Effector CD4-positive, alpha-beta T cell (primary cell): ENCODE measurements at regions not wholly inside any gene's neighbourhood (a gene's known extent, or its start where the extent isn't known, plus 50 kb on each side); places are given as distances from the start of the nearest gene placed in this dataset.
"Not testable (repeated sequence)": the region's sequence is repeated elsewhere in the genome, so short reads cannot be mapped to it uniquely, and the experiment has no call there.

Experiments used
- DNase-seq: peaks from one replicate; pipeline ENCODE4 v3.0.0-alpha.2; 2020

DNA sequence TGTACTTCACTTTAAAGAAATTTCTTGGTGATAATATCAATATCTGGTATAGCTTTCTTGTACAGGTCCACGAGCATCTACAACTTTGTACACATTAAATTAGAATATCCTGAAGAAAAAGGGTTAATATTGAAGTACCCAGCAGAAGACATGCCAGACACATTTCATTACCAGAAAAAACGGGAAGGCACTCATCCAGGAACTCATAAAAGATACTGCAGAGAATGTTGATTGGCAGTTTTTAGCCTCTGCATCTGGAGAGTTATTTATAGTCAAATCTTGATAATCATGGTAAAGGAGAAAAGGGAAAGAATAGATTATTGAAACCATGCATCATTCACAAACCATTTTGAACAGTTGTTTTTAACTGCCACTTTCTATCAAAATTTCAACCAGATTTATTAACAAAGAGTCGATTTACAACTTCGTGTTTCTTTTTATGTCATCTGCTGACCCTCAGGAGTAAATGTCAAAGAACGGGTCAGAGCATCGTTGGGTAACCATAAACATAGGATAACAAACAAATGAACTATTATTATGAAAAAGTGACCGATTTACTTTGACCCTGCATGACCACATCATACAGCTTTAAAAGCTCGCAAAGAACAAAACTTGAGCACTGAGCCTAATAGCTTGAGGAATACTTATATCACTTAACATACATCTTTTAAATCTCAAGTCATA, 229.2 kb upstream of the SGK1 start:
- no peak for DNase-seq

DNA sequence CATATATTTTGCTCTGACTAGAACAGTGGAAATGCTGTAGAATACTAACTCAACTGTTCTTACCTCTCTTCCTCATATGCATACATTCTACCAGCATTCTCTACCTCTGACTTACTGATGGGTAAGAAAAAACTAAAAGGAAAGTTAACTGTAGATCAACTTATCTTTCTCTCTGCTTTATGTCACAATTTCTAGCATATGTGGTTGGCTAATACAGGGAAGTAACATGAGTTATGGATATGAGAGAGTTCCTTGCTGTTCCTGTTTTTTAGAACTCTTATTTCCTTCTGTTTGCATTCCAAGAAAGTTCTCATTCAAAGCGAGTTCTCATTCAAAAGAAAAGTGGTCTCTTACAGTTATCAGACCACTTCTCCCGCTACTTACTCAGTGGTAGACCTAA, 226.8 kb upstream of the SGK1 start:
- no peak for DNase-seq

DNA sequence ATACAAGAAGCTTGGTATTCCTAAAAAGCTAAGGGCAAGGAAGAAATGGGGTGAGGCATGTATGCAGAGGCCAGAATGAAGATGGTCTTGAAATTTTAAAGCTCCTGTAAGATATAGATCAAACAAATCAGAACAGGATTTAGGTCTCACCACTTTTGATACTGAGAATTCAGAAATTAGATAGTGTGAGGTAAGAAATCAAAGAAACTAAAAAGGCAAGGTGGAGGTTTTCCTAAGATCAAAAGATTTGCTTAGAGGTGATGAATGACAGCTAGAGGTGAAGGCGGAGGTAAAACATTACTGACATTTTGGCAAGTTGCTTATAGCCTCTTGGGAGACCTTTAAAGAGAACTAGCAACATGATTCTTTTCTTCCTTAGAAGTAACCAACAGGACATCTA, 225.2 kb upstream of the SGK1 start:
- no peak for DNase-seq

DNA sequence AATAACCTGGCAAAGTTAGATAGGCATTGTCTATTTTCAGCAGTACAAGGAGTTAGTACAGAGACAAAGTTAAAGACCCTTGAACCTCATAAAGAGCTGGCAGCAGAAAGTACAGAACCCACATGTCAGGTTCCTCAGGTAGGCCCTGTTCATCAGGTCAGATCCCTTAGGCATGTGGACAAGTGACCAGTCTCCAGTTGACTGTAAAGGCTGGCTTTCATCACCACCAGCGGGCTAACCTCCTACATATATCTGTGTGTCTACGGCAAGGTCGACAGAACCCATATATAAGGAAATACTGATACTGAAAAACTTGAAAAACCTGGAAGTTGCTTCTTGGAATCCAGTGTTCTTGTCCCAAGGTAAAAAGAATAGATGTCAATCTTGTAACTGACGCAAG, 223.1 kb upstream of the SGK1 start:
- DNase-seq: no peak

DNA sequence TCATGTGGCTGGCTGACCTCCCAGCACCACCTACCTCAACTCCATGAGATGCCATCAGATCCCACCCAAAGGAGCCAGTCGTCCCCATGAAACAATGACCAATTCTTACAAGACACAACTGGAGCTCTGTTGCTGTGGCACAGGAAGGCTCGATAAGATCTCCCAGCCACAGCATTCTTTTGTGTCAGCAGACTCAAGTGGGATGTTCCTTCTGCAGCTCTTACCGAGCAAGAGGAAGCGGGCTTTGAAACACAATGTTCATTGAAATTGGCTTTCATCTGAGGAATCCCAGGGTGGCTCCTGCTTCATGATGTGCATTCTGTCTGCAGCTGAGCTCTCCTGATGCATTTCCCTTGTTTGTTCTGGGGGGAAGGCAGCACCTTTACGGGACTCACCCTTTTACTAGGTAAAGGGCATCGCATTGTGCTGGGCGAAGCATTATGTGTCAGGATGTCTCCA, 222.0 kb upstream of the SGK1 start:
- DNase-seq: no peak

DNA sequence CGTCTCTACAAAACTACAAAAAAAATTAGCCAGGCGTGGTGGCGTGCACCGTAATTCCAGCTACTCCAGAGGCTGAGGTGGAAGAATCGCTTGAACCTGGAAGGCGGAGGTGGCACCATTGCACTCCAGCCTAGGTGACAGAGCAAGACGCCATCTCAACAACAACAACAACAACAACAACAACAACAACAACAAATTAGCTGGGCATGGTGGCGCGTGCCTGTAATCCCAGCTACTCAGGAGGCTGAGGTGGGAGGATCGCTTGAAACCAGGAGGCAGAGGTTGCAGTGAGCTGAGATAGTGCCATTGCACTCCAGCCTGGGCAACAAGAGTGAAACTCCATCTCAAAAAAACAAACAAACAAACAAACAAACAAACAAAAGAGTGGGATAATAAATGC, 219.9 kb upstream of the SGK1 start:
- not testable (repeated sequence) for DNase-seq

DNA sequence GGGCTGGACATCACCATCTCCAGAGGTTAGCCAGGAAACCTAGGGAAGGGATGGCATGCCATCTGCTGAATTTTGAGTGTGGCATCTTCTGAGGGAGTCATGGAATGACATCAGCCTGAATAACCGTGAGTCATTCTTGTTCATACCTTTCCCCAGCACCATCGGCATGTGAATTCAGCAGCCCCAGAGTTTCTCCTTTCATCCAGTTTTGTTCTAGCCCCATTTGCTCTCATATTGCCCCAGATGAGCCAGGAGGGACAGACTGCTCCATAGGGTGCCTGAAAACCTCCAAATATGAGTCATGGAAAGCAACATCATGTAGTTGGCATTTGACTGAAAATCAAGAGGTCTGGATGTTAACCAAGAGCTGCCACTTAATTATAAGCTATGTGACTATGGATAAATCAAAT, 219.2 kb upstream of the SGK1 start:
- DNase-seq: no peak

DNA sequence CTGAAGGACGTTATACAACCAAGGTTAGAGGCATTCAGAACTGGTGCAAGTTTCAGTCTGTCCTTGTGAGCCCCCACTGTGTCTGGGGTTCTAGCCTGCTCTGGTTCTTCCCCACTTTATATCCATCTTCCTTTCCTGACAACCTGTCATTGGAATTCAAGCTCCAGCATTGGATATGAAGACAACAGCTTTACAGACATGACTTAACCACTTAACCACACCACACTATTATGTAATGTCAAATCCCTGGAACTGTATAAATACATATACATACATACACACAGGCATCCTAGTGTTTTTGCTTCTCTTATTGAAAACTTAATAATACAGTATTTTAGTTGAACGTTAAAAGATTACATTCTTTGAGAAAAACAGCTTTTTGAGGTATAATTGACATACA, 217.9 kb upstream of the SGK1 start:
- DNase-seq: no peak

DNA sequence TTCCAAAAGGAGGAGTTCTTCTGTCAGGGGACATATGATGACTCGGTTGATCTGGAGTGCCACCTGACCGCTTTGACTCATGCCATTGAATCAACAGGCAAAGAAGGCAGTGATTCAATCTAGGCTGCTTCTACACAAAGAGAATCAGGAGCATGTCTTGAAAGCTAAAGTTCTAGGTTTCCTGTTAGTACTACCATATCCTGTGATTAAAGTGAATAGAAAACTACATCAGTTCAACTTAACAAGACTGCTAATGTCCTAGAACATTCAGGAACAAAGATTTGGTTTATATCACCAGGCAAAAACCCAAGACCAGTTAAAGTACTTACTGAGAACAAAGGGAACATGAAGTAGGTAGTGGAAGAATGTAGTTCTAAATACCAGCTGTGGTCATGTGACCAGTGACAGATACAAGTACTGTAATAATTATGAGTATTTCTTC, 216.8 kb upstream of the SGK1 start:
- no peak for DNase-seq

DNA sequence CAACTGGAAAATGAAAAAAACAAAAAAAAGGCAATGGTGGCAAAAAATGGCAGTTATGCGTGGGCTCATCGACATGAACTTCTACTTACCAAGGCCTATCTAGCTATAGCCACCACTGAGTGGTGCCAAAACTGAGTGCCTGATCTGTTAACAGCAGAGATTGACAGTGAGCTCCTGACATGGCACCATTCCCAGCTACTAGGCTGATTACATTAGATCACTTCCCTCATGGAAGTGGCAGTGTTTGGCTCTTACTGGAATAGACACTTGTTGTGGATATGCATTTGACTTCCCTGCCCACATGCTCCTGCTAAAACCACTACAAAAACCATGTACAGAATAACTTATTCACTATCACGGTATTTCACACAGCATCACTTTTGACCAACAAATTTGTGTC, 216.1 kb upstream of the SGK1 start:
- DNase-seq: no peak

DNA sequence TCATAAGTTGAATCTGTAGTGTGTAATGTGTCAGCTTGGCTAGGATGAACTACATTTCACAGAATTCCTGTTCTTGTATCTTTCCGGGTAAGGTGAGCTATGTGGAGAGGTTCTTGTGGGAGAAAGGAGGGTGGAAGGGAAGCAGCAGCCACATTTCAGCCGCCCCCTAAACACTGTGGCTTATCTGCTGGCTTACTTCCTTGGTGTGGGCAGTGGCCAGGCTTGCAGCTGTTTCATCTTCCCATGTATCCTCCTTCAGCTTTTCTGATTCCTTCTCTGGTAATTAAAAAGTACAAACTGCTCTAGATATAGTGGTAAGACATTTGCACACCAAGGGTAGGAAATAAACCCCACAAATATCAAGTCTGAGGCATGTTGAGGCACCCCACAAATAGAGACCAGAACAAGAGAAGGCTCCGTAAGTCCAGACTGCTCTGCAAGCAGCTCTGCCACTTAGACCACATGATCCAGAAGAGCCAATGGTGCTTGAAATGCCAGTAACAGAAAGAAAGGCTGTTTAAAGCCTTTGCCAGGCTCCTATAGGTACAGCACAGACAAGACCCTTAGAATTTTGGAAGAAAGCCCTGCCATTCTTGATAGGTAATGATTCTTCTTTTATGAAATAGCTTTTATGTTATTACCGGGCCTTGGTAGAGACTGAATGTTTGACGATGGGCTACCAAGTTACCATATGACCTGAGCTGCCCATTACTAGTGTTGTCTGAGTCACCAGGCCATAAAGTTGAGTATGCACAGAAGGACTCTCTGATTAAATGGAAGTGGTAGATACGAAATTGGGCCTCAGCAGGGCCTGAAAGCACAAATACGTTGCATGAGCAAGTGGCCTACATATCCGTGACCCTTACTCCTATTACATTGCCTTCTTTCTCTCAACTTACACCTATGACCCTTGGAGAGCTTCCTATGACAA, 215.0 kb upstream of the SGK1 start:
- DNase-seq: no peak

DNA sequence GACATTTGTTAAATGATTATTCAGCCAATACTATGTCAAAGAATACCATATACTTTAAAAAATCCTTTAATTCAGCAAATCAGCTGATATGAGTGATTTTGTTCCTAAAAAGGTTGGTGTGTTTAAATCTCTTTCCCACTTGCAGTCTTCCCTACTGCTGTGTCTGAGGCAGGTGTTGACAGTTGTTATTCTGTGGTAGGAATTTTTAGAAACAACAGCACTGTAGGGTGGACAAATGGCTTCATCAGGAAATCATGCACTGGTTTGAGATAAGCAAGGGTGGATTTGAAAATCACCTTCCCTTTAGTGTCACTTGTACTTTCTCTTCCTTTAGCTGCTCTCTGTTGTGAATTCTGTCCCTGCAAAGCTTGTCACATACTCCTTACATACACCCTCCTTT, 213.7 kb upstream of the SGK1 start:
- DNase-seq: no peak

DNA sequence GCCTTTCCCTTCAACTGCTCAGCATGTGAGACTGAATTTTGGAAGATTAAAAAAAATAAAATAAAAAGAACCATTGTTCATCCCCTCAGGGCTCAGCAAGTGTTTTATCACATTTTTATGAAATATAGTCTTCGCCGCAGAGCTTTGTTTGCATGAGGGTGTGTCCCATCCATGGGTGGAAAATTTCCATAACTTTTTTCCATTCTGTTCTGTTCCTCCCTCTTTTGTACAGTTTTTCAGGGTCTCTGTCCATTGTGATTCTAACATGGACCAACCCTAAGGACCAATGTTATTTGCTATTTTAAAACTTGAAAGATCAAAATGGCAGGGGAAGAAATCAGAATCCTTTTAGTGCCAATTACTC, 213.3 kb upstream of the SGK1 start:
- DNase-seq: no peak

DNA sequence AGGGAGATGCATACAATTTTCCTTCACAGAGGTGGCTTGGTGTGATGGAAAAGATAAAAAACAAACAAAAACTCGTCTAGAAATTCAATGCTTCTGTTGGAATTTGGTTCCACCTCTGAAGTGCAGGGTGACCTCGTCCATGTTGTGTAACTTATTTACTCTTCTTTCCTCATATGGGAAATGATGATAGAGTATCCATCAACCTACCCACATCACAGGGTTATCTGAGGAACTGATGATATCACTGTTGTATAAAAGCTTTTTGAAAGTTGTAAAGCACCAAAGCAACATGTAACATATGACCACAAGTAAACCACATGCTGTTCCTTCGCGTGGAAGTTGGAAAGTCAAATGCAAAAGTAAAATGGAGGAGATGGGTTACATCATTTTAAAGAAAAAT, 212.0 kb upstream of the SGK1 start:
- DNase-seq: no peak

DNA sequence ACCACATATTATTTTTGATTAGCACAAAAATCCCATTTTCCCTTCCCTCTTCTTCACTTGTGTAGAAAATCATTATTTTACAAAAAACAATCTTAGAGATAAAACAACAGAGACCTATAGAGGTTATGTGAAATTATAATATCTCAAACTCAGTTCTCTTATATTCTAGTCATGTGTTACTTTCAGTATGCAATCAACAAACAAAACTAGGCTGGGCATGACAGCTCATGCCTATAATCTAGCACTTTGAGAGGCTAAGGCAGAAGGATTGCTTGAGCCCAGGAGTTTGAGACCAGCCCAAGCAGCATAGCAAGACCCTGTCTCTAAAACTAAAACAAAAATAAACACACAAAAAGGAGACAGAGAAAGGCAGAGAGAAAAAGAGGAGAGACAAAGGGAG, 211.4 kb upstream of the SGK1 start:
- no peak for DNase-seq

DNA sequence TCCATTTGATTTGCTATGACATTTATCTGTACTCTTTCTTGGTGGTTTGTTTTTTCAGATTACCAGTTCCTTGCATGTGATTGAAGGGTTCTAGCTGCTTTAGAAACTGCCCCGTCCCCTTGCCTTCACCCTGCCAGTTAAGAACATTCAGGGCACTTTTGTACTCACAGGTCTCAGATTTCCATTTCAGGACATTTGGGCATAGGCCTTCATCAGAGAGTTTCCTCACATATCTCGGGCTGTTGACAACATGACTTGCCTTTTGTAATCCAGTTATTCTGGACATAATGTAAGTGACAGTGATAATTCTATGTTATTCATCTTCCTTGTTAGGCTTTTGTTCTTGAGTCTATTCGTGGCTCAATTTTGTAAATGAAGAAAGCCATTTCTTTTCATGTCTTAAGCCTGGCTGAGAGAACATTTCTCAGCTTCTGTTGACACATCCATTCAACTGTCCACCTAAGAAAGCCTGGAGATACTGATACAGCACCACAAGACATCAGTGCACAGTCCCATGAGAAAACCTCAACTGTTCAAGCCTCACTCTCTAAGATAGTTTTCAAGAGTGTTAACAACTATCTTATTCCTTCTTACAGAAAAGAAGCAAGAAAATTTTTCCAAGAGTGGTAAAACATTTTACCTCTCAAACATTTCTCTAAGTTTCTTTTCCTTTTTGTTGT, 209.3 kb upstream of the SGK1 start:
- DNase-seq: no peak

DNA sequence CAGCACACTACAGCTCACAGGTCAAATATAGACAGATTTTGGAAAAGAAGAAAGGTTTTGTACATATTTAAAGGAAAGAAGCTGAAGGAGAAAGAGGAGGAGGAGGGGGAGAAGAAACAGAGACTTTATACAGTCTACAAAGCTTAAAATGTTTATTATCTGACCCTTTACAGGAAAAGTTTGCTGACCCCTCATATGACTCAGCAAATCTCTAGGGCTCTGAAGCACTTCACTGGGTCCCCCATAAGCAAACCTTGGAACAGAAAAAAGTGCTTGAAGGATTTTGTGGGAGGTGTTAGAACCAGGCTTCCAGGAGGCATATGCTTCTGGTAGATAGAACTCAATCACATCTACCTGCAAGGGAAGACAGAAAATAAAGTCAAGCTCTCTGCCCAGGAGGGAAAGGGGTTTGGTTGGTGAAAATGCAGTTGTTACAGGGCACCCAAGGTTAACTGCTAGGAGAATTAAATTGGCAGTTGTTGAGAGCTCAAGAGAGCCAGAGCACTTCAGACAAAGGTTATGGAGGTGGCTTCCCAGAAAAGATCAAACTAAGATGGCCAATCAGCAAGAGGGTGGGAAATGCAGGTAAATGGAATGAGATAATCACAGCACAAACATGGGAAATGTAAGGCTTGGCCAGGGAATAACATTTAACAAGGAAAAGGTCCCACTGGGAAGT, 207.4 kb upstream of the SGK1 start:
- DNase-seq: no peak

DNA sequence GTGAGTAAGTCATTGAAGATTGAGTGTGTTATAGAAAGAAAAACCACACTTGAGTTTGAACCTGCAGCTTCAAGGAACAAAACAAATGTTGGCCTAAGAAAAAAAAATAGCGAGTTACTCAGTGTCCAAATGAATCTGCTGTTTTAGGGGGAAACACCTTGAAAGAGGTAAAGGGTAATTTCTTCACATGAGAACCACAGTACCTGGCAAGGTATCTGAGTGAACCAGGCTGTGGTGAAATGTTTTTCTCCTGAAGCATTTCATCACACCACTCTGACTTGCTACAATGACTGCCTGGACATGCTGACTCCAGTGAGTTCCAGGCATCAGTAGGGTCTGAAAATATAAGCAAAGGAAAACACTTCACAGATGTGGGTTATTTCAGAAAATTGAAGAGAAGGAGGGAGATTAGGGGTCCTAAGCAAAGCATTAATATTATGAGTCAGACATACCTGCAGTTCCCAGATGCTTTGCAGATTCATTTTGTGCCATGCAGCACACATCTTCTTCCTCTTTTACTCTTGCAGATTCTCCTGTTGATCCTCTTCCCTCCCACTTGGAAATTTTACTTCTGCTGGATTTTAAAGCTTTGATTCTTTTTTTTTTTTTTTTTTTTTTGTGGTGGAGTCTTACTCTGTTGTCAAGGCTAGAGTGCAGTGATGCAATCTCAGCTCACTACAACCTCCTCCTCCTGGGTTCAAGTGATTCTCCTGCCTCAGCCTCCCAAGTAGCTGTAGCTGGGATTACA, 206.2 kb upstream of the SGK1 start:
- no peak for DNase-seq

DNA sequence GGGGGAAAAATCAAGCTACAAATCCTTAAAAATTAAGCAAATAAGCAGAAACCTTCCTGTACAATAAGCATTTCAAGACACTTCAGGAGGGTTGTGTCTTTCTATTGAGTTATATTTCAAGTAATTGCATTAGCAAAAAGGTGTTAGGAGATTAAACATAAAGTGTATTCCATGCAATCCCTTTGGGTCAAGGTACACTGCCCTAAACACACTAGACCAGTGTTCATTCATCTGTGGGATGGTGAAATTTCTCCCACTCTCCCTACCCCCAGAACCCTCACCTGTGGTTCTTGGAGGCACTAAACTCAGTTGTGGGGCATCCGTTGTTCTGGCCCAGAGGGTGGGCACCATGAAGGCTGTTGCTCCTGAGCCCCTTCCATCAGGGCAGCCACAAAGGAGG, 205.1 kb upstream of the SGK1 start:
- no peak for DNase-seq

DNA sequence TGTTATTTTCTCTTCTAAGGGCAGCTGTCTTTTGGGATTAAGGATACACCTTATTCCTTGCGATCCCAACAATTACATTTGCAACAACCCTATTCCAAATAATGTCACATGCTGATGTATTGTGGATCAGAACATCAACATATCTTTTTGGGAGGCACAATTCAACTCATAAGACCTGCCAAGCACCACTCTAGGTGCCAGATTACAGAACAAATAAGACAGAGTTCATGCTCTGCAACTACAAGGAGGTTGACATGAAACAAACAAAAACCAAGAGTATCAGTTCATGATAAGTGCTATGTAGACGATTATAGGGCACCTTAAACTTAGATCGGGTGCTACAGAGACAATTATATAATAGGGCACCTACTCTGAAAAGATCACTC, 203.2 kb upstream of the SGK1 start:
- no peak for DNase-seq

DNA sequence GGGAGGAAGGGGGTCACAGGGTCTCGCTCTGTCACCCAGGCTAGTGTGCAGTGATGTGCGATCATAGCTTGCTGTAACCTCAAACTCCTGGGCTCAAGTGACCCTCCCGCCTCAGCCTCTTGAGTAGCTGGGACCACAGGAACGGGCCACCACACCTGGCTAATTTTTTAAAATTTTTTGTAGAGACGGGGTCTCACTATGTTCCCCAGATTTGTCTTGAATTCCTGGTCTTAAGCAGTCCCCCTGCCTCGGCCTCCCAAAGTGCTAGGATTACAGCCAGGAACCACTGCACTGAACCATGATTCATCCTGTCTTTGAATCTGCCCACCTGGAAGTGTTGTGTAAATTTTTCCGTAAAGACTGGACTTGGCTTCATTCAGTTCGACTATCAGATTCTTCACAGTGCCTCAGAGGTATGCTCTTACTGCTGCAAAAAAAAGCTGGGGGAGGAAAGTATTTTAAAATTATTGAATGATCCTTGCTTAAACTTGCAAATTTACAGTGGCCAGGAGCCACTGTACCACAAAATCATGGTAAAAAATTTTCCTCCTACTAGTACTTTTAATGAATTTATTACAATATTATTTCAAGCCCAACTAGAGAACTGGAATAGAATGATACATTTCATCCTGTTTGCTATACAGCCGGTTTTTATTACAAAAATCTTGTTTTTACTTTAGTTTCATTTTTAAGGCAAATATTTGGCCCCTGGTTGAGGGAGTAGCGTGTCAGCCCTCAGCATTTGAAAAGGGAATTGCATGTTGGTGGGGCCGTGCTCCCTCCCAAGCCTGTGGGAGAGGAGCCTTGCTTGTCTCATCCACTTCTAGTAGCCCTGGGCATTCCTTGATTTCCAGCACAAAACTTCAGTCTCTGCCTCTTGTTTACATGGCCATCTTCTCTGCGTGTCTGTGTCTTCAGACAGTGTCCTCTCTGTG, 202.5 kb upstream of the SGK1 start:
- no peak for DNase-seq
